ENCODE measurements at regions not wholly inside any gene's neighbourhood (a gene's known extent, or its start where the extent isn't known, plus 50 kb on each side); places are given as distances from the start of the nearest gene placed in this dataset.
"Not testable (repeated sequence)": the region's sequence is repeated elsewhere in the genome, so short reads cannot be mapped to it uniquely, and the experiment has no call there.

GRCh38 chr15:20261321-20262280 is 280.0 kb downstream of the GOLGA6L6 start:
- intact Hi-C loops (cut with micrococcal nuclease), result not testable (repeated sequence)

DNA sequence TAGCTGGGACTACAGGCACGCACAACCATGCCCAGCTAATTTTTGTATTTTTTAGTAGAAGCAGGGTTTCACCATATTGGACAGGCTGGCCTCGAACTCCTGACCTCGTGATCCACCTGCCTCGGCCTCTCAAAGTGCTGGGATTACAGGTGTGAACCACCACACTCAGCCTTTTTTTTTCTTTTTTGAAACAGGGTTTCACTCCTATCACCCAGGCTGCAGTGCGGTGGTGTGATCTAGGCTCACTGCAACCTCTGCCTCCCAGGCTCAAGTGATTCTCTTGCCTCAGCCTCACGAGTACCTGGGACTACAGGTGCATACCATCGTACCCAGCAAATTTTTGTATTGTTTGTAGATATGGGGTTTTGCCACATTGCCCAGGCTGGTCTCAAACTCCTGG is 280.9 kb downstream of the GOLGA6L6 start:
- intact Hi-C loops (cut with micrococcal nuclease); POLR2A ChIA-PET: not testable (repeated sequence)
- 78% methylated on average over 7 of the region's 7 CpGs for WGBS (ENCODE audit: insufficient coverage)

More at GRCh38 chr15:20261321-20262280, 280.0 kb downstream of the GOLGA6L6 start:
- H3K4me3 ChIP-seq (ENCODE audit: control extremely low read depth in 1 of 5, extremely low read depth in 1 of 5, insufficient read depth in 1 of 5, low read depth in 2 of 5, low read length in 4 of 5); H3K9ac ChIP-seq (ENCODE audit: low read length); CTCF ChIA-PET; H3K27me3 Mint-ChIP-seq; DNase-seq; H3K36me3 ChIP-seq (replicated peaks in 1 of 2; ENCODE audit: control extremely low read depth in 1 of 2, control insufficient read depth in 1 of 2, extremely low read depth in 1 of 2, insufficient read depth in 2 of 2, low read length in 1 of 2); H3K4me3 Mint-ChIP-seq; H3K4me1 Mint-ChIP-seq; H3K79me2 ChIP-seq (ENCODE audit: control insufficient read depth, insufficient read depth, low read length); H3K27me3 ChIP-seq (replicated peaks in 1 of 4; ENCODE audit: control extremely low read depth in 1 of 4, control insufficient read depth in 3 of 4, insufficient read depth in 4 of 4, low read length in 3 of 4); H3K9me3 Mint-ChIP-seq (ENCODE audit: insufficient read depth); H3K4me2 ChIP-seq (replicated peaks; ENCODE audit: low read depth, low read length, poor library complexity, severe bottlenecking); H2AFZ ChIP-seq (ENCODE audit: insufficient read depth, low read depth, low read length, poor library complexity, severe bottlenecking); H3K4me1 ChIP-seq (ENCODE audit: control insufficient read depth in 2 of 2, insufficient read depth in 2 of 2, low read length in 2 of 2); H4K20me1 ChIP-seq (ENCODE audit: control insufficient read depth, insufficient read depth, low read length, poor library complexity, severe bottlenecking); ATAC-seq (ENCODE audit: low read depth); H3K27ac Mint-ChIP-seq; POLR2A ChIA-PET; H3K27ac ChIP-seq (ENCODE audit: low read length in 2 of 2): not testable (repeated sequence)
- peaks cover 0 to 26% (median 0%) of the 10 kb centered on the region in 3 donors for H3K9me3 ChIP-seq (ENCODE audit: control extremely low read depth in 1 of 3, control insufficient read depth in 2 of 3, insufficient read depth in 1 of 3, low read length in 2 of 3)
- 89% methylated on average over 15 of the region's 16 CpGs for WGBS (ENCODE audit: insufficient coverage)

DNA sequence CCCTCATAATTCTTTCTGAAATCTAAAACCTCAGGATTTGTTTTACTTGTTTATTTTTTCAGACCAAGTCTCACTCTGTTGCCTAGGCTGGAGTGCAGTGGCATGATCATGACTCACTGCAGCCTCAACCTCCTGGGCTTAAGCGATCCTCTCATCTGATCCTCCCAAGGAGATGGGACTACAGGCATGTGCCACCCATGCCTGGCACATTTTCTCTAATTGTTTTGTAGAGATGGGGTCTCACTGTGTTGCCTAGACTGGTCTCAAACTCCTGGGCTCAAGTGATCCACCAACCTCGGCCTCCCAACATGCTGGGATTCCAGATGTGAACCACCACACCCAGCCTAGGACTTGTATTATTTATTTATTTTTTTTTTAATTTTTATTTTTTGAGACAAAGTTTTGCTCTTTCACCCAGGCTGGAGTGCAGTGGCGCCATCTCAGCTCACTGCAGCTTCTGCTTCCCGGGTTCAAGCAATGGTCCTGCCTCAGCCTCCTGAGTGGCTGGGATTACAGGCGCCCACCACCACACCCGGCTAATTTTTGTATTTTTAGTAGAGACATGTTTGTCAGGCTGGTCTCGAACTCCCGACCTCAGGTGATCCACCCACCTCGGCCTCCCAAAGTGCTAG is 281.9 kb downstream of the GOLGA6L6 start:
- DNase-seq; H3K9ac ChIP-seq (ENCODE audit: low read length); H3K4me1 ChIP-seq (ENCODE audit: control insufficient read depth in 2 of 2, insufficient read depth in 2 of 2, low read length in 2 of 2); CTCF ChIA-PET; POLR2A ChIA-PET; H3K79me2 ChIP-seq (ENCODE audit: control insufficient read depth, insufficient read depth, low read length); H3K4me2 ChIP-seq (replicated peaks; ENCODE audit: low read depth, low read length, poor library complexity, severe bottlenecking); intact Hi-C loops (cut with micrococcal nuclease); H3K4me3 ChIP-seq (ENCODE audit: control extremely low read depth in 1 of 5, extremely low read depth in 1 of 5, insufficient read depth in 1 of 5, low read depth in 2 of 5, low read length in 4 of 5); H4K20me1 ChIP-seq (ENCODE audit: control insufficient read depth, insufficient read depth, low read length, poor library complexity, severe bottlenecking); H3K27me3 ChIP-seq (replicated peaks in 1 of 4; ENCODE audit: control extremely low read depth in 1 of 4, control insufficient read depth in 3 of 4, insufficient read depth in 4 of 4, low read length in 3 of 4); H3K4me3 Mint-ChIP-seq; H3K27ac Mint-ChIP-seq; H3K9me3 Mint-ChIP-seq (ENCODE audit: insufficient read depth); H3K27me3 Mint-ChIP-seq; H3K4me1 Mint-ChIP-seq; H3K36me3 ChIP-seq (replicated peaks in 1 of 2; ENCODE audit: control extremely low read depth in 1 of 2, control insufficient read depth in 1 of 2, extremely low read depth in 1 of 2, insufficient read depth in 2 of 2, low read length in 1 of 2); H3K27ac ChIP-seq (ENCODE audit: low read length in 2 of 2); ATAC-seq (ENCODE audit: low read depth); H2AFZ ChIP-seq (ENCODE audit: insufficient read depth, low read depth, low read length, poor library complexity, severe bottlenecking): not testable (repeated sequence)
- H3K9me3 ChIP-seq (ENCODE audit: control extremely low read depth in 1 of 3, control insufficient read depth in 2 of 3, insufficient read depth in 1 of 3, low read length in 2 of 3), result peaks cover 0 to 30% (median 0%) of the 10 kb centered on the region in 3 donors
- WGBS (ENCODE audit: insufficient coverage), result 87% methylated on average over 7 of the region's 9 CpGs

More for the DNA sequence above, 280.9 kb downstream of the GOLGA6L6 start:
- H3K9ac ChIP-seq (ENCODE audit: low read length); H3K4me3 Mint-ChIP-seq; H3K27me3 ChIP-seq (replicated peaks in 1 of 4; ENCODE audit: control extremely low read depth in 1 of 4, control insufficient read depth in 3 of 4, insufficient read depth in 4 of 4, low read length in 3 of 4); H3K27ac Mint-ChIP-seq; H2AFZ ChIP-seq (ENCODE audit: insufficient read depth, low read depth, low read length, poor library complexity, severe bottlenecking); H3K27me3 Mint-ChIP-seq; CTCF ChIA-PET; H4K20me1 ChIP-seq (ENCODE audit: control insufficient read depth, insufficient read depth, low read length, poor library complexity, severe bottlenecking); H3K4me2 ChIP-seq (replicated peaks; ENCODE audit: low read depth, low read length, poor library complexity, severe bottlenecking); H3K79me2 ChIP-seq (ENCODE audit: control insufficient read depth, insufficient read depth, low read length); H3K4me3 ChIP-seq (ENCODE audit: control extremely low read depth in 1 of 5, extremely low read depth in 1 of 5, insufficient read depth in 1 of 5, low read depth in 2 of 5, low read length in 4 of 5); DNase-seq; H3K27ac ChIP-seq (ENCODE audit: low read length in 2 of 2); H3K9me3 Mint-ChIP-seq (ENCODE audit: insufficient read depth); H3K36me3 ChIP-seq (replicated peaks in 1 of 2; ENCODE audit: control extremely low read depth in 1 of 2, control insufficient read depth in 1 of 2, extremely low read depth in 1 of 2, insufficient read depth in 2 of 2, low read length in 1 of 2); H3K4me1 Mint-ChIP-seq; H3K4me1 ChIP-seq (ENCODE audit: control insufficient read depth in 2 of 2, insufficient read depth in 2 of 2, low read length in 2 of 2); ATAC-seq (ENCODE audit: low read depth): not testable (repeated sequence)
- peaks cover 0 to 28% (median 0%) of the 10 kb centered on the region in 3 donors for H3K9me3 ChIP-seq (ENCODE audit: control extremely low read depth in 1 of 3, control insufficient read depth in 2 of 3, insufficient read depth in 1 of 3, low read length in 2 of 3)
